ENCODE measurements at regions not wholly inside any gene's neighbourhood (a gene's known extent, or its start where the extent isn't known, plus 50 kb on each side); places are given as distances from the start of the nearest gene placed in this dataset.

- TF ChIP-seq CTCF (IDR thresholded peaks at IDR 0.05) (no peak), POLR2A (IDR thresholded peaks at IDR 0.05) (no peak)
Measured at GRCh38 chr3:64792445-64792844, 104.6 kb upstream of the ADAMTS9 start.

Measured in transverse colon (tissue), 3 donors.